AG10803 (cell line): ENCODE measurements at regions not wholly inside any gene's neighbourhood (a gene's known extent, or its start where the extent isn't known, plus 50 kb on each side); places are given as distances from the start of the nearest gene placed in this dataset.
A peak's percentile ranks its signal among the peaks of the same experiment; 100 is the strongest.

ENCODE experiments used
- DNase-seq: peaks from one replicate; pipeline ENCODE4 v3.0.0; 2010; ENCODE audit warnings: low read depth
- H3K4me3 ChIP-seq: 2 replicates; pipeline ENCODE4 v1.5.1; 2011; ENCODE audit warnings: mild to moderate bottlenecking, low read length, control low read depth
- CTCF ChIP-seq: conservative IDR thresholded peaks from 2 replicates; pipeline ENCODE4 v1.5.1; 2011; ENCODE audit warnings: mild to moderate bottlenecking, low read length, control low read depth, inconsistent platforms

DNA sequence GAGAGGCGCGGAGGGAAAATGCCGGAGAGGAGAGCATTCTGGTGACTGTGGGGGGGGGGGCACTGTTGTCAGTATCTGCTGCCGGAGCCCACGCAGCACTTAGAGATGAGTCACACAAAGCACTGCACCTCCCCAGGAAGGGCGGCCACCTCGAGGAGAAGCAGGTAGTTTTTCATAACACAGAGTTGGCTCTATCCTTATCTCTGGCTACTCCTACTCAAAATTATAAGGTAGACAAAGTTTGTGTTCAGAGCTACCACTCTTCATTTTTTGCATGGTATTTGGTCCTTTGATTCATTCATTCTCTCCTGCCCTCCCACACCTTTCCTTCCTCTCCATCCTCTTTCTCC is 76.2 kb upstream of the SCOC start:
- no peak for DNase-seq
- TF ChIP-seq CTCF, result no peak
- H3K4me3 ChIP-seq, result no peak overlapping the region

DNA sequence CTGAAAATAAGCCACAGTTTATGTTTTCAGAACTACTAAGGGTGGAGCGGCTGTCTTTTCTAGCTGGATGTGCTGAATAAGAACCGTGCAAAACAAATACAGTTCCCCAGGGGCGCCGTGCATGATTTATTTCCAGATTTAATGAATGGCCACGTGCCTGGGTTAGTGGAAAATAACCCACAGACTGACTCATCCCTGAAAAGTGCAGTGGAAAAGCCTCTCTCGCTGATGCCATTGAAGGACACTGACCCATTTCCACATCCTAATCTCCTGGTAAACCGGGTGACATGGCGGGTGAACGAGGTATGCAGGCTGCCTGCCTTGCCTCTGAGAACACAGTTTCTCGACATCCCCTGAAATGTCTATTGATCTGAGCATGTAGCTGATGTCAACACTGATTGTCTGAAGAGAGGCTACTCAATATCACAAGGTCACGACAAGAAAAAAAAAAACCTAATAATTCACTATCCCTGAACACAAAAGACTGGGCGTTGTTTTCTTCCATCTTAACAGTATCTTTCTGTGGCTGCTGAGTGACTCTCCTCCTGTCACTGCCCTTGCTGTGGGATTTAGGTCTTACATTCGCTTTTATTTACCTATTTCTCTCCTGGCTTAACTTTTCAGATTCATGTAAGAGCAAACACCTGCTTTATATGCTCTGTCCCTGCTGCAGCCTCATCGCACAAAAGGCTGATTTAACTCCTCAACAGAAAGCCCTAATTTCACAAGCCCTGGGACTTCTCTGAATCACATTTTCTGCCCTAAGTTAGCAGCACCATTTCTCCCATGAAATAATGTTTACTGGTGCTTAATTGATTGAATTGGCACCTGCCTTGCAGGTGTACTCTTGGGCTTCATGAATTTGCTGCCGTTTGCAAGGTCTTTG is 76.9 kb upstream of the SCOC start:
- peak; percentile 97 for DNase-seq
- no peak for TF ChIP-seq CTCF
- H3K4me3 ChIP-seq, result peak overlapping the region; percentile 6; the same call in 1 of the 2 replicates

GRCh38 chr4:140293979-140294378 is 79.5 kb upstream of the SCOC start:
- no peak for DNase-seq
- no peak for TF ChIP-seq CTCF
- no peak overlapping the region for H3K4me3 ChIP-seq

GRCh38 chr4:140291259-140291658 is 82.2 kb upstream of the SCOC start:
- peak; percentile 29 for DNase-seq
- no peak for TF ChIP-seq CTCF
- no peak overlapping the region for H3K4me3 ChIP-seq

DNA sequence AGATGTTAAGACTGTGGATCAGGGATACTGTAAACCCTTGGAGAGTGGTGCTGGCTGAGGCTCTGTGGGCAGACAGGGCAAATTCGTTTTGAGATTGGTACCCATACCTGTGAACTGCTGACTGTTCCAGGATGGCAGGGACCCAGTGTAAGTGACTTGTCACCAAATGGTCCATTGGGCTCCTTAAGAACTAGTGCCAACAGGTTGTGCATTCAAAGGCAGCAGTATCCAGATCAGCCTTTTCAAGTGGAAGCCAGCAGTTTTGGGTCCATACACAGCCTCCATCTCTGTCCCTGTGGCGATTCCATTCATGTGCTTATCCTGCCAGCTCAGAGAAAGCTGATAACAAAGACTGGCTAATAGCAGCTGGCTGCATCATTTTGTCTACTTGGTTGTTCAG is 84.0 kb upstream of the SCOC start:
- DNase-seq, result no peak
- H3K4me3 ChIP-seq, result no peak overlapping the region
- no peak for TF ChIP-seq CTCF

GRCh38 chr4:140286456-140286855 is 87.0 kb upstream of the SCOC start:
- peak overlapping the region; percentile 32 for H3K4me3 ChIP-seq
- no peak for TF ChIP-seq CTCF
- peak; percentile 69 for DNase-seq

GRCh38 chr4:140284456-140284855 is 89.0 kb upstream of the SCOC start:
- DNase-seq, result no peak
- no peak for TF ChIP-seq CTCF
- no peak overlapping the region for H3K4me3 ChIP-seq
